Inflammatory macrophage (primary cell): ENCODE measurements at regions not wholly inside any gene's neighbourhood (a gene's known extent, or its start where the extent isn't known, plus 50 kb on each side); places are given as distances from the start of the nearest gene placed in this dataset.

Experiments
- DNase-seq, 2 donors: peaks; one replicate each; pipeline ENCODE4 v3.0.0-alpha.2; 2020 to 2022

DNA sequence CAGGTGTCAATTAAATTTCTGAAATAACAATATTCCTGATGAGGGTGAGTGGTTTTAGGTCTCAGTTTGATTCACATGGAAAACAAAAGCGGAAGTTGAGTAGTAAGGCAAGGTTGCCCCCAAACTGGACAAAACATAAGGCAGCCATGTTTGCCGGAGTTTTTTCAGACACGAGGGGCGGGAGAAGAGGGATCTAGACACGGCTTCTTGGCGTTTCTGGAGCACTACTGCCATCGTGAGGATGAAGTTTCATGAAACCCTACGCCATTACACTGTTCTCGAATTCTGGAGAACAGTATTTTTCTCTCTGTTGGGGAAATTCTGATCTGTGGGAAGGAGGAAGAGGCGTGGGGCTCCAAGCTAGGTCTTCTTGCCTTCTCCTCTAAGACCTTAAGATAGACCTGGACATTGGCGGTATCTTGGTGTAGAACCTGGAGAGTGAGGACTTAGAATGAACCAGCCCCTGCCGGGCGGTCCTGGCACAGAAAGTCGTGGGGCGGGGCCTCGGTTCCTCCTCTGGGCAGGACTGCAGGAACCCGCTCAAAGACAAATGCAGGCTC lies 160.3 kb downstream of the OR13H1 start:
- no peak for DNase-seq

- no peak for DNase-seq
Measured at GRCh38 chrX:131709553-131709952, 165.7 kb downstream of the OR13H1 start.

GRCh38 chrX:131711478-131711867 lies 167.6 kb downstream of the OR13H1 start:
- DNase-seq: no peak

DNA sequence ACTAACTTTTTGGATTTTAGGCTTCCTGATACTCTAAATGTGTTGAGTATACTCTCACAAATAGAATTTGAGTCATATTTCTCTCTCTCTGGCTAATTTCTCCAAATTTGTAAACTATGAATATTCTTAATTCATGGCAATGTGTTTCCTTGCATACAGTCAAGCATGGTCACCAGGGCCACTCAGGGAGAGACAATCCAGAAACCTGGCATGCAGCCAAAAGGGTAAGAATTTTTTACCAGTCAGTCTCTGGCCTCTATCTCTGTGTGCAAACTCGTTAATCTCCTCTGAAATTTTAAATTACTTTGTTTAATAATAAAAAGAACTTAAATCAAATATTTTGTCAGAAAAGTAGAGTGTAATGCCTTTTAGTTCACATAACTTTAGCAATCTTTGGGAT lies 179.8 kb downstream of the OR13H1 start:
- no peak for DNase-seq

GRCh38 chrX:131724292-131724691 lies 180.4 kb downstream of the OR13H1 start:
- DNase-seq: no peak

DNA sequence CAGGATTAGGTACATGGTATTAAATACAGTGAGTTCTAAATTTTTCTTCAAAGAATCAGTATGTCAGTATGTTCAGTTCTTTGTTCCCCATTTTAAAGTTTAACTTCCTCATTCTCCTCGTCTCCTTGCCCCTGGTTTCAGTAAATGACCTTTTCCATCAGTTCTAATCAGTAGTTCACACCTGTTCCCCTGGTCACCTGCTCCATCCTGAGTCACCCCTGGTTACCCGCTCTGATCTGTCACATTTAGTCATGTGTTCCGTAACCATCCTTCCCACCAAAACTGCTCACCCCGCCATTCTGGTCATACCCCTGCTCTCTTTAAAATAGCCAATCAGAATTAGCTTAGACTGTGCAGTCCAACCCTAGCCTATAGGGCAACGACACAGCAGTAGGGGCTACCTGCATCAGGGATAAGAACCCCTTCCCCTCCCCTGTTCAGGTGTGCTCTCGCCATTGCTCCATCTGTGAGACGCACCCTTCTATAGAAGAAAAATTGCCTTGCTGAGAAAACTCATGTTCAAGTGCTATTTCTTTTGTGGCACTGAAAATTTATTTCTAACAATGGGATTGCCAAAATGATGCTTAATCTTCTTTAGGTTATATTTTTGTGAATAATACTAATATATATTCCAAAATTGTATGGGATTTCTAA lies 181.3 kb downstream of the OR13H1 start:
- DNase-seq: no peak

DNA sequence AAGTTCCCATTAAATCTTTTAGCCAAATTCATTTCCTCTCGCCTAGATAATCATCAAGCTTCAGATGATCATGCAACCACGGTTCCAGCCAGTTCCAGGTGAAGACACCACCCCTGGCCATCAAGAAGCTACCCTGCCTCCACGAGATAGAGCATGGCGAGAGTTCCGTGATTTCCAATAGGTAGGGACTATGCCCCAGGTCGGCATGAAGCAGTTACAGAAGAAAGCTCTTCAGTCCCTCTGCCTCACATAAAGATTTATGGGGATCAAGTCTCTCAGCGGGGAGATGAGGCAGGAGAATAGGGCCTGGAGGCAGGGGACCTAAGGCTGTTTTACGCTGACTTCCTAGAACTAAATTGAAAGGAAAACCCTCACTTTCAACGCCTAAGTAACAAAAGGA lies 183.9 kb downstream of the OR13H1 start:
- DNase-seq: no peak

DNA sequence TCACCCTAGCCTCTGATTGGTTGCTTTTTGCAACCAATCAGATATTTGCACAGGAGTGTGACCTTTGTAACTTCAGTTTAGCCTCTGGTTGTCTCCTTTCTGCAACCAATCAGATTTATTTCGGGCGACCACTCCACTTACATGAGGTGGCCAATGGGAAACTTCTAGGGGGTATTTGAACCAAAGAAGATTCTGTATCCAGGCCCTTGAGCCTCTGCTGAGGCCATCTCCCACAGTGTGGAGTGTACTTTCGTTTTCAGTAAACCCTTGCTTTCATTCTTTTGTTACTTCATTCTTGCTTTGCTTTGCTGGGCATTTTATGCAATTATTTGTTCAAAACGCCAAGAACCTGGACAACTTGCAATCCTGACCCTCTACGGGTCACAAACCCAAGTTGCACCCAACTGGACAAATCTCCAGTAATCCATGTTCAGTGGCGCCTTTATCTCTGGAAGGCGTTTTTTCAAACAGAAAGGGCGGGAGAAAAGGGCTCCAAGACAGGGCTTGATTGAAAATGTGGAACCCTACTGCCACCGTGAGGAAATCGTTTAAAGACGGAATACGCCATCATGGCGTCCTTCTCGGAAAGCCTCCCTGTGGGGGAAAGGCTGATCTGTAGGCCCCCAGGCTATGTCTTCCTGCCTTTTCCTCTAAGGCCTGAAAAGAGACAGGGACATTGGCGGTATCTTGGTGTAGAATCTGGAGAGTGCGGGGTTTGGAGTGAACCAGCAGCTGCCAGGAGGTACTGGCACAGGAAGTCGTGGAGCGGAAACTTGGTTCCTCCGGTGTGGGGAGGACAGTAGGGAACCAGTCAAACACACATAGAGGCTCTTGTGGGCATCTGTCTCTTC lies 184.6 kb downstream of the OR13H1 start:
- DNase-seq: no peak

DNA sequence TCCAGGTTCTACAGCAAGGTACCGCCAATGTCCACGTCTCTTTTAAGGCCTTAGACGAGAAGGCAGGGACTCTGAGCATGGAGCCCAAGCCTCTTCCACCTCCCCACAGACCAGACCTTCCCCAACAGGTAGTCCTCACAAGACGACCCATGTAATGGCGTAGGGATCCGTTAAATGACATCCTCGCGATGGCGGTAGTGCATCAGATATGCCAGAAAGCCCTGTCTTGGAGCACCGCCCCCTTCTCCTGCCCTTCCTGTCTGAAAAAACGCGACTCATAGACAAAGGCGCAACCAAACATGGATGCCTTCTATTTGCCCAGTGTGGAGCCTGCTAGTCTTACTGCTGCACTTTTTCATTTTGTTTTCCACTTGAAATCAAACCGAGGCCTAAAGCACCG lies 185.4 kb downstream of the OR13H1 start:
- no peak for DNase-seq

- DNase-seq: no peak
Measured at GRCh38 chrX:131734621-131735020, 190.7 kb downstream of the OR13H1 start.

DNA sequence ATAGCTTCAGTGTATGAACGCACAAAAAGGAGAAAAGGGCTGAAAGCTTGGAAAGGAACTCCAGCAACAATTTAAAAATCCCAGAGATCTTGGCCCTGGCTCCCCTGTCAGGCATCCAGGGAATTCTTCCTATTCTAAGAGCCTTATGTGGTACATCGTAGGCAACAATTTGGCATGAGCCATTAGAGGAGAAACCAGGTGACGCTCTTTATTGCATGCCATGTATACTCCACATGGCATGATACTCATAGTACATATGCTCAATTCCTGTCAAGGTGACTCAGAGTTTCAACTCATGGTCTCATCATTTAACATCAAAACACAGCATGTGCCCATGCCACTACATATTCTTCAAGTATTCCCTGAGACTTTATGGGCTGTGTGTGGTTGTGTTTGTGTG lies 191.3 kb downstream of the OR13H1 start:
- DNase-seq: no peak

GRCh38 chrX:131739823-131740222 lies 195.9 kb downstream of the OR13H1 start:
- DNase-seq: peak; percentile 22 to 40

DNA sequence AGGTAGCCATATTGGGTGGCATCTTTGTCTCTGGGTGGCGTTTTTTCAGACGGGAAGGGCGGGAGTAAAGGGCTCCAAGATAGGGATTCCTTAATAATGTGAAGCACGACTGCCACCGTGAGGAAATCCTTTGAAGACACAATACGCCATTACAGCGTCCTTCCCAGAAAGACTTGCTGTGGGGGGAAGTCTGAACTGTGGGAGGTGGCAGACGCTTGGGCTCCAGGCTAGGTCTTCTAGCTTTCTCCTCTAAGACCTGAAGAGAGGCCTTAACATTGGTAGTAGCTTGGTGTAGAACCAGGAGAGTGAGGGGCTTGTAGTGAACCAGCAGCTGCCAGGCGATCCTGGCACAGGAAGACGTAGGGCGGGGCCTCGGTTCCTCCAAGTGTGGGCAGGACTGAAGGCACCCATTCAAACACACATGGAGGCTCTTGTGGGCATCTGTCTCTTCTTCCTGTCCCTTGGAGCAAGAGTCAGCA lies 197.3 kb downstream of the OR13H1 start:
- no peak for DNase-seq

GRCh38 chrX:131745942-131746489 lies 202.1 kb downstream of the OR13H1 start:
- no peak for DNase-seq

DNA sequence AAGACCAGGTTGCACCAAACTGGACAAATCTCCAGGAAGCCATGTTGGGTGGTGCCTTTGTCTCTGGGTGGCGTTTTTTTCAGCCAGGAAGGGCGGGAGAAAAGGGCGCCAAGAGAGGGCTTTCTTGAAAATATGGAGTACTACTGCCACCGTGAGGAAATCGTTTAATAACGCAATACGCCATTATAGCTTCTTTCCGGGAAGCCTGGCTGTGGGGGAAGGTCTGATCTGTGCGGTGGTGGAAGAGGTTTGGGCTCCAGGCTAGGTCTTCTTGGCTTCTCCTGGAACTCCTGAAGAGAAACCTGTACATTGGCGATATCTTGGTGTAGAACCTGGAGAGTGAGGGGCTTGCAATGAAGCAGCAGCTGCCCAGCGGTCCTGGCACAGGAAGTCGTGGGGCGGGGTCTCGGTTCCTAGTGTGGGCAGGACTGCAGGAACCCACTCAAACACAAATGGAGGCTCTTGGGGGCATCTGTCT lies 202.7 kb downstream of the OR13H1 start:
- DNase-seq: no peak

GRCh38 chrX:131747173-131747572 lies 203.3 kb downstream of the OR13H1 start:
- DNase-seq: no peak

- no peak for DNase-seq
Measured at GRCh38 chrX:131752493-131753198, 208.8 kb downstream of the OR13H1 start.

- DNase-seq: no peak
Measured at GRCh38 chrX:131762802-131763234, 218.9 kb downstream of the OR13H1 start.

DNA sequence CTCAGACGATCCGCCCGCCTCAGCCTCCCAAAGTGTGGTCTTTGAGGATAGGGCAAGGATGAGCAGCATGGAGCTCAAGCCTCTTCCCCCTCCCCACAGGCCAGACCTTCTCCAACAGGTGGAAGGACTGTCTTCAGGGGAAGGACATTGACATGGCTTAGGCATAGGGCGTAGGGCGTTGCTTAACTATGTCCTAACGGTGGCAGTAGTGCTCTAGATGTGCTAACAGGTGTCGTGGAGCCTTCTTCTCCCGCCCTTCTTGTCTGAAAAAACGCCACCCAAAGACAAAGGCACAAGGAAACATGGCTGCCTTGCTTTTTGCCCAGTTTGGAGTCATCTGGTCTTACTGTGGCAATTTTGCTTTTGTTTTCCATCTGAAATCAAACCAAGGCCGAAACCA lies 219.8 kb downstream of the OR13H1 start:
- no peak for DNase-seq

- DNase-seq: no peak
Measured at GRCh38 chrX:131764216-131764615, 220.3 kb downstream of the OR13H1 start.

DNA sequence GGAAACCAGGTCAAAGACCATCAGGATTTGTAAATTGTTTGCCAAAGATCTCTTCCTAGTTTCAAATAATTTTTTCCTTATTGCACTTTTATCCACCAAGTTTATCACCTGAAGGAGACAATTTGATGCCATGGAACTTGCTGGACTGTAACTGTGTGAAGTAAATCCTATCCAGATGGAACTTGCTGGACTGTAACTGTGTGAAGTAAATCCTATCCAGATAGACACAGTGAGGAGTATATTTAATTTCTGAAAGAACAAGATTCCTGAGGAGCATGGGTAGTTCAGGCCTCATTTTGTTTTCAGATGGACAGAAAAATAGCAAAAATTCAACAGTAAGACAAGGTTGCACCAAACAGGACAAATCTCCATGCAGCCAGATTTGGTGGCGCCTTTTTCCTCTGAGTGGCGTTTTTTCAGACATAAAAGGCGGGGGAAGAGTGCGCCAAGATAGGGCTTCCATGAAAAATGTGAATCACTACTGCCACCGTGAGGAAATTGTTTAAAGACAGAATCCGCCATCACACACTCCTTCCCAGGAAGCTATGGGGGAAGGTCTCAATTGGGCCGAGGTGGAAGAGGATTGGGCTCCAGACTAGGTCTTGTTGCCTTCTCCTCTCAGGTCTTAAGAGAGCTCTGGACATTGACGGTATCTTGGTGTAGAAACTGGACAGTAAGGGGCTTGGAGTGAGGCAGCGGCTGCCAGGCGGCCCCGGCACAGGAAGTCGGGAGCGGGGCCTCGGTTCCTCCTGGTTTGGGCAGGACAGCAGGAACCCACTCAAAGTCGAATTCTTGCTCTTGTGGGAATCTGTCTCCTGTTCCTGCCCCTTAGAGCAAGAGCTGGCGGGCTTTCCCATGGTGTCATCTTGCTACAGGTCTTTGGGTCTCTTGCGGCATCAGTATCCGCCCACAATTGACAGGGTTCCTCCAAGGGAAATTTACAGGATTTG lies 234.7 kb downstream of the OR13H1 start:
- DNase-seq: no peak
